K562 (cell line): ENCODE measurements at regions not wholly inside any gene's neighbourhood (a gene's known extent, or its start where the extent isn't known, plus 50 kb on each side); places are given as distances from the start of the nearest gene placed in this dataset.
A peak's percentile ranks its signal among the peaks of the same experiment; 100 is the strongest.

Experiments used
- ATAC-seq: fragments of 200-7000 bp; cut with Tn5 transposase; 3 replicates; pipeline ENCODE4 v1.9.1; 2020; ENCODE audit warnings: moderate library complexity
- BruUV-seq: library from RNA; stranded (reverse); fragments of 400-500 nt; replicated peaks from 2 replicates; lab custom pipeline; 2021; lab: Mats Ljungman, UMichigan
- CTCF ChIA-PET: fragments of 300-600 bp; formaldehyde crosslinking; extraction: SDS; loops from one replicate; lab custom pipeline; 2021; ENCODE audit warnings: low intra/inter-chr PET ratio; lab: Yijun Ruan, JAX
- POLR2A ChIA-PET: fragments of 300-600, 350-650 bp; sonication (Branson Sonifier 250); formaldehyde crosslinking; extraction: SDS; loops from one replicate; lab custom pipeline; 2021; ENCODE audit warnings: antibody characterized with exemption, inconsistent platforms; lab: Yijun Ruan, JAX
- DNase-seq, 4 experiments: peaks; one replicate each; pipeline versions ENCODE4 v3.0.0 to v3.0.0-alpha.2; 2011 to 2018; ENCODE audit warnings: low spot score in 3 of 4, mixed read lengths in 3 of 4; ENCODE audit errors: extremely low read depth in 1 of 4
- FAIRE-seq: peaks from 2 replicates; lab custom pipeline; 2011; peaks lifted over from hg19 to GRCh38; lab: Jason Lieb, UNC
- H2AFZ ChIP-seq: 2 replicates; pipeline ENCODE4 v1.6.0; 2011; ENCODE audit warnings: low read depth, low read length, control low read depth, inconsistent platforms
- H3K27ac ChIP-seq: fragments of 200-600 bp; 3 replicates; pipeline ENCODE4 v1.8.0; 2011; ENCODE audit warnings: low read depth, mild to moderate bottlenecking, control low read depth, inconsistent platforms, low read length, moderate library complexity, mixed read lengths; ENCODE audit errors: extremely low read depth
- H3K27me3 ChIP-seq, 2 experiments: fragments of 300-600 bp in 1 of 2; 2 replicates in 1 of 2; 3 replicates in 1 of 2; pipeline versions ENCODE4 v1.6.0 to v1.8.0; 2011; ENCODE audit warnings: inconsistent platforms in 2 of 2, low read length in 2 of 2, mild to moderate bottlenecking in 1 of 2, mixed read lengths in 1 of 2, moderate library complexity in 1 of 2; ENCODE audit not compliant: control insufficient read depth in 2 of 2, insufficient read depth in 2 of 2
- H3K36me3 ChIP-seq: fragments of 300-600 bp; 3 replicates; pipeline ENCODE4 v1.8.0; 2011; ENCODE audit warnings: mild to moderate bottlenecking, low read length, inconsistent platforms; ENCODE audit not compliant: control insufficient read depth, insufficient read depth
- H3K4me1 ChIP-seq, 2 experiments: fragments of 200-600 bp in 1 of 2; replicated peaks in 1 of 2; 2 replicates in 1 of 2; 3 replicates in 1 of 2; pipeline versions ENCODE4 v1.5.1 to v1.8.0; 2011; ENCODE audit warnings: inconsistent platforms in 2 of 2, low read length in 2 of 2, mild to moderate bottlenecking in 1 of 2, mixed read lengths in 1 of 2, moderate library complexity in 1 of 2; ENCODE audit not compliant: control insufficient read depth in 2 of 2, insufficient read depth in 2 of 2
- H3K4me2 ChIP-seq: 2 replicates; pipeline ENCODE4 v1.6.1; 2011; ENCODE audit warnings: low read length, control low read depth, inconsistent platforms, mixed read lengths; ENCODE audit not compliant: insufficient read depth
- H3K4me3 ChIP-seq: fragments of 200-600 bp; sonication (generic), shearing (Covaris generic); 2 replicates; pipeline ENCODE4 v1.5.1; 2016; ENCODE audit warnings: control low read depth, inconsistent platforms
- H3K79me2 ChIP-seq: fragments of 200-600 bp; 3 replicates; pipeline ENCODE4 v1.8.0; 2011; ENCODE audit warnings: low read length, inconsistent platforms; ENCODE audit not compliant: control insufficient read depth, insufficient read depth
- H3K9ac ChIP-seq, 2 experiments: 2 replicates each; pipeline versions ENCODE4 v1.6.0 to v1.6.1; 2011; ENCODE audit warnings: low read depth in 2 of 2, low read length in 2 of 2, control low read depth in 1 of 2, inconsistent platforms in 1 of 2, mild to moderate bottlenecking in 1 of 2, mixed read lengths in 1 of 2; ENCODE audit not compliant: insufficient read depth in 1 of 2
- H3K9me1 ChIP-seq: one replicate; pipeline ENCODE4 v1.6.0; 2011; ENCODE audit warnings: inconsistent platforms, mild to moderate bottlenecking, low read length, moderate library complexity; ENCODE audit not compliant: control insufficient read depth, insufficient read depth
- H3K9me3 ChIP-seq: replicated peaks from 2 replicates; pipeline ENCODE4 v1.5.1; 2011; ENCODE audit warnings: low read depth, low read length, inconsistent platforms; ENCODE audit not compliant: control insufficient read depth, insufficient read depth
- H4K20me1 ChIP-seq: replicated peaks from 2 replicates; pipeline ENCODE4 v1.6.1; 2011; ENCODE audit warnings: low read length, inconsistent platforms, mixed read lengths; ENCODE audit not compliant: control insufficient read depth, insufficient read depth
- ARID2 ChIP-seq: fragments of 450-650 bp; IDR thresholded peaks from 2 replicates; pipeline ENCODE4 v1.6.1; 2017; ENCODE audit warnings: antibody characterized with exemption, mild to moderate bottlenecking
- CBX3 ChIP-seq, 2 experiments: IDR thresholded peaks; 1 replicate in 1 of 2; 2 replicates in 1 of 2; pipeline ENCODE4 v1.6.1; 2012; ENCODE audit warnings: inconsistent platforms in 2 of 2, low read length in 2 of 2, borderline replicate concordance in 1 of 2, control low read depth in 1 of 2
- DNMT1 ChIP-seq: fragments of 450-650 bp; IDR thresholded peaks from 2 replicates; pipeline ENCODE4 v1.6.1; 2016; ENCODE audit warnings: antibody characterized with exemption, mild to moderate bottlenecking
- EHMT2 ChIP-seq: fragments of 450-650 bp; IDR thresholded peaks from 2 replicates; pipeline ENCODE4 v1.6.1; 2018; ENCODE audit warnings: antibody characterized with exemption
- EWSR1 ChIP-seq: fragments of 450-650 bp; IDR thresholded peaks from 2 replicates; pipeline ENCODE4 v1.6.1; 2018; ENCODE audit warnings: borderline replicate concordance, mild to moderate bottlenecking, low read depth, moderate library complexity; ENCODE audit not compliant: partially characterized antibody
- FOXM1 ChIP-seq, 2 experiments: fragments of 450-650 bp in 1 of 2; sonication (generic) in 1 of 2; formaldehyde crosslinking in 1 of 2; IDR thresholded peaks; 2 replicates each; pipeline versions ENCODE4 v1.6.1 to v1.9.0; 2017 to 2022; ENCODE audit warnings: low read depth in 2 of 2, mild to moderate bottlenecking in 2 of 2, missing genetic modification reagents in 1 of 2, moderate library complexity in 1 of 2
- HMG20A ChIP-seq: fragments of 450-650 bp; formaldehyde crosslinking; conservative IDR thresholded peaks from 2 replicates; pipeline ENCODE4 v1.4.0; 2020; ENCODE audit warnings: mild to moderate bottlenecking, mixed read lengths
- KAT7 ChIP-seq: sonication (generic); formaldehyde crosslinking; IDR thresholded peaks from 2 replicates; pipeline ENCODE4 v1.8.0; 2022; ENCODE audit warnings: missing genetic modification reagents, mild to moderate bottlenecking, borderline replicate concordance
- NEUROD1 ChIP-seq: fragments of 150-350 bp; IDR thresholded peaks from 2 replicates; pipeline ENCODE4 v1.6.1; 2014; ENCODE audit warnings: borderline replicate concordance, low read length, low read depth; ENCODE audit not compliant: partially characterized antibody
- NRF1 ChIP-seq, 2 experiments: fragments of 450-650 bp; IDR thresholded peaks in 1 of 2; conservative IDR thresholded peaks in 1 of 2; 2 replicates each; pipeline ENCODE4 v1.6.1; 2014; ENCODE audit warnings: mild to moderate bottlenecking in 2 of 2
- SAFB2 ChIP-seq: fragments of 200-400 bp; formaldehyde crosslinking; IDR thresholded peaks from 2 replicates; pipeline ENCODE4 v1.6.1; 2018; ENCODE audit warnings: borderline replicate concordance, low read length, low read depth, moderate library complexity; ENCODE audit not compliant: severe bottlenecking
- SNRNP70 ChIP-seq: fragments of 200-400 bp; formaldehyde crosslinking; optimal IDR thresholded peaks from 2 replicates; pipeline ENCODE3; 2017; ENCODE audit warnings: low read depth, low read length
- TRIM28 ChIP-seq: fragments of 450-650 bp; IDR thresholded peaks from 2 replicates; pipeline ENCODE4 v1.6.1; 2017
- ZNF12 ChIP-seq: sonication (generic); formaldehyde crosslinking; IDR thresholded peaks from 2 replicates; pipeline ENCODE4 v1.4.0; 2020; ENCODE audit warnings: mild to moderate bottlenecking, missing genetic modification reagents
- ZNF140 ChIP-seq: fragments of 250-450 bp; sonication (Bioruptor Pico); IDR thresholded peaks from 2 replicates; pipeline ENCODE4 v1.8.0; 2021; ENCODE audit warnings: moderate library complexity, mild to moderate bottlenecking, inconsistent platforms
- WGBS: fragments of 100-300 bp; shearing (Covaris generic); methylation state at CpG from one replicate; pipeline ENCODE4 v1.1.6; 2016; ENCODE audit warnings: low coverage, mixed read lengths; ENCODE audit not compliant: insufficient coverage; ENCODE audit errors: missing lambda C conversion rate; 5-methylcytosine and 5-hydroxymethylcytosine counted together
- in situ Hi-C: fragments of 300-500 bp; cut with MboI; formaldehyde crosslinking; loops from 4 replicates; pipeline ENCODE4 v1.15.0; 2018; ENCODE audit warnings: inconsistent platforms, mixed read lengths
- intact Hi-C: fragments of 100-400 bp; cut with micrococcal nuclease; formaldehyde crosslinking; loops from 2 replicates; pipeline ENCODE4 v1.14.2; 2022
- TF ChIP-seq, protein P1 (sequence below): fragments of 250-450 bp; sonication (Bioruptor Pico); IDR thresholded peaks from 2 replicates; pipeline ENCODE4 v1.8.0; 2021; ENCODE audit warnings: moderate library complexity, mild to moderate bottlenecking, inconsistent platforms

DNA sequence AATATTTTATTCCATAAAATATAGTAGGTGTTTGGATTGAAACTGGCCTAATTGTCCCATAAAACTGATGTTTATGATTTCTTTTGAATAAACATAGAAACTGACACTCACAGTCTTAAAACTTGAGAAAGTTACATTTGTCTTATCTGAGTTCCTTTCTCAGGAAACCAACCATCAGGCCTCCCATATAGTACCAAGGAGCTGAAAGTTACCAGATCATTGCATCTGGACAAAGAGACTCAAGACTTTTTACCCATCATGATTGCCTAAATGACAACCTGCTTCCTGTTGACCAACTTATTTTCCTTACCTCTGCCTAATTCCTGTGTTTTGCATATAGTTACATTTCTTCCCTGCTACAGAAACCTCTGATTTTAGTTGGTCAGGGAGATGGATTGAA is 137.0 kb upstream of the XPO1 start:
- H3K4me2 ChIP-seq = no peak overlapping the region
- H3K27ac ChIP-seq = no peak overlapping the region
- no TSS peak for BruUV-seq
- no peaks in the 10 kb centered on the region for H3K27me3 ChIP-seq
- no peak overlapping the region for H3K4me3 ChIP-seq
- intact Hi-C loops (no loop called here), in situ Hi-C loops (no loop called here)
- ChIA-PET CTCF (no interaction called here), POLR2A (no interaction called here)
- TF ChIP-seq CBX3 (IDR thresholded peaks at IDR 0.05; ENCODE audit: borderline replicate concordance in 1 of 2, low read length in 2 of 2) (peak in 1 of 2 experiments; percentile 48; a peak in 1 of 3 replicates), TRIM28 (peak; percentile 75), ZNF12 (CRISPR knock-in tag) (no peak)
- no peaks in the 10 kb centered on the region for H4K20me1 ChIP-seq
- ATAC-seq (no peak), FAIRE-seq (no peak), DNase-seq (no peak)
- H2AFZ ChIP-seq = no peak overlapping the region
- no peak overlapping the region for H3K9ac ChIP-seq
- no peaks in the 10 kb centered on the region for H3K79me2 ChIP-seq
- H3K9me1 ChIP-seq = no peaks in the 10 kb centered on the region
- peaks cover 6% of the 10 kb centered on the region; the same call in 1 of the 2 replicates for H3K9me3 ChIP-seq
- H3K4me1 ChIP-seq = no peaks in the 10 kb centered on the region
- no peaks in the 10 kb centered on the region for H3K36me3 ChIP-seq

DNA sequence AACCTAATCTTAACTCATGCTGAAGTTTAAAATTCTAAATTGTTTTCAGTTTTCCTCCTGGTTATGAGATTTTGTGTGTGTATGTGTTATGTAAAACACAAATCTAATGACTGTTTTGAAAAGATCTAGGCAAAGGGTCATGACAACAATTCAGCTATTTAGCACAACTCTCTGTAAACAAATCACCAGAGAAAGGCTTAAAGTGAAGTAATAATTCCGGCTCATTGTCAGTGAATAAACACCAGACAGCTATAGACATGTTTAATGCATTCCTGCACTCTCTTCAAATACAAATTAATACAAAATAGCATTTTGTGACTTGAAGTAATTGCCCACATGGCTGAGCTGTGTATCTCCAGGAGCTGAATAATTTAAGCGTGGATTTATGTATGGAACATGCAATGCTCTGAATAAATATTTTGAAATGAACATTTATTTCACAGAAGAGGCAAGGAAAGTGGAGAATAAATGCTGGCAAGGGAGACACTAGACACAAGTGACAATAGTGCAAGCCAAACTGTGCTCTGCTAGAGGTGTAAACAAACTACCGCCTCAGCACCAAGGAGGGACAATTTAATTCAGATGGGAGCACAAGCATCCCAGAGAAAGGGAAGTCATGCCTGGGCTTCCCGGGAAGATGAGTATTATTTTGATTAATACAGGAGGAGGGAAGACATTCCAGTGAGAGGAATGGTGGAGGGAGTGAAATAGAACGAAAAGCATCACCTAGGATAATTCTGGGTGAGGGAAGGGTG is 133.6 kb upstream of the XPO1 start:
- H3K4me1 ChIP-seq = no peaks in the 10 kb centered on the region
- ChIA-PET CTCF (interaction anchor here (0.6 kb wide), 1 partner anchor 936 kb away, joined by 3 read pairs; no protein-coding TSS in a partner anchor), POLR2A (no interaction called here)
- ATAC-seq (no peak), DNase-seq (no peak), FAIRE-seq (no peak)
- no peaks in the 10 kb centered on the region for H3K36me3 ChIP-seq
- BruUV-seq = no TSS peak
- intact Hi-C loops (no loop called here), in situ Hi-C loops (no loop called here)
- H3K9me3 ChIP-seq = peaks cover 6% of the 10 kb centered on the region; the same call in 1 of the 2 replicates
- H3K27ac ChIP-seq = no peak overlapping the region
- H3K9ac ChIP-seq = no peak overlapping the region
- H2AFZ ChIP-seq = peak overlapping the region; percentile 61
- H3K79me2 ChIP-seq = no peaks in the 10 kb centered on the region
- no peak overlapping the region for H3K4me2 ChIP-seq
- 32% methylated on average over 5 of the region's 5 CpGs for WGBS
- H3K9me1 ChIP-seq = no peaks in the 10 kb centered on the region
- H3K4me3 ChIP-seq = no peak overlapping the region
- no peaks in the 10 kb centered on the region for H4K20me1 ChIP-seq
- H3K27me3 ChIP-seq = no peaks in the 10 kb centered on the region
- TF ChIP-seq KAT7 (CRISPR knock-in tag) (no peak), SAFB2 (no peak), NRF1 (conservative IDR thresholded peaks at IDR 0.05 in 1 of 2, IDR thresholded peaks at IDR 0.05 in 1 of 2) (no peak), EWSR1 (no peak), FOXM1 (IDR thresholded peaks at IDR 0.05; ENCODE audit: low read depth) (no peak), FOXM1 (CRISPR knock-in tag; IDR thresholded peaks at IDR 0.05; ENCODE audit: low read depth) (no peak), NEUROD1 (no peak), EHMT2 (no peak), DNMT1 (no peak), ZNF140 (CRISPR knock-in tag) (no peak), SNRNP70 (no peak), HMG20A (CRISPR knock-in tag) (no peak), ARID2 (no peak)
- TF ChIP-seq, protein P1, sequence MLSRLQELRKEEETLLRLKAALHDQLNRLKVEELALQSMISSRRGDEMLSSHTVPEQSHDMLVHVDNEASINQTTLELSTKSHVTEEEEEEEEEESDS (CRISPR knock-in tag) = no peak
